ENCODE measurements at regions not wholly inside any gene's neighbourhood (a gene's known extent, or its start where the extent isn't known, plus 50 kb on each side); places are given as distances from the start of the nearest gene placed in this dataset.
"Not testable (repeated sequence)": the region's sequence is repeated elsewhere in the genome, so short reads cannot be mapped to it uniquely, and the experiment has no call there.

DNA sequence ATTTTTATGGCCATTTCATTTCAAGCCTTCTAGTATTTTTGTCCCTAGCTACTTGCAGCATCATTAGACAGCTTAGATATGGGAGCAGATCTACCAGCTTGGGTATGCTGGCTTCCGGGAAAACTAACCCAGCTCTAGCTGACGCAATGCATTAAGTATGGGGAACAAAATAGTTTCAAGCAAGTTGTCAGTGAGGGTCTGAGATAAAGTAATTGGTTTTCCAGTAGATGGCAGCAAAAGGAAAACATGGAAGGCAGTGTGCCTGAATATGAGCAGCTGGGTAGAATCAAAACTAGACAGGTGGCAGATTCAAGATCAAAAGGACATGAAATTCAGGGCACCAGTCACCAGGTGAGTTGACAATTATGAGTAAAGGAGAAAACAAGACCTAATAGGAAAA, 340.9 kb upstream of the CTSO start:
- Histone ChIP-seq H3K9me3 (no peaks in the 10 kb centered on the region), H3K27me3 (no peaks in the 10 kb centered on the region), H3K36me3 (no peaks in the 10 kb centered on the region), H3K27ac (replicated peaks in 1 of 4) (no peak overlapping the region), H3K4me1 (peaks cover 11 to 23% (median 18%) of the 10 kb centered on the region in 4 donors), H3K4me3 (no peak overlapping the region)
- intact Hi-C loops (cut with DNase I), result no loop called here
- DNase-seq (ENCODE audit: extremely low spot score), result no peak
- no peak for TF ChIP-seq POLR2AphosphoS5 (IDR thresholded peaks at IDR 0.05)
- TF ChIP-seq, protein P1, sequence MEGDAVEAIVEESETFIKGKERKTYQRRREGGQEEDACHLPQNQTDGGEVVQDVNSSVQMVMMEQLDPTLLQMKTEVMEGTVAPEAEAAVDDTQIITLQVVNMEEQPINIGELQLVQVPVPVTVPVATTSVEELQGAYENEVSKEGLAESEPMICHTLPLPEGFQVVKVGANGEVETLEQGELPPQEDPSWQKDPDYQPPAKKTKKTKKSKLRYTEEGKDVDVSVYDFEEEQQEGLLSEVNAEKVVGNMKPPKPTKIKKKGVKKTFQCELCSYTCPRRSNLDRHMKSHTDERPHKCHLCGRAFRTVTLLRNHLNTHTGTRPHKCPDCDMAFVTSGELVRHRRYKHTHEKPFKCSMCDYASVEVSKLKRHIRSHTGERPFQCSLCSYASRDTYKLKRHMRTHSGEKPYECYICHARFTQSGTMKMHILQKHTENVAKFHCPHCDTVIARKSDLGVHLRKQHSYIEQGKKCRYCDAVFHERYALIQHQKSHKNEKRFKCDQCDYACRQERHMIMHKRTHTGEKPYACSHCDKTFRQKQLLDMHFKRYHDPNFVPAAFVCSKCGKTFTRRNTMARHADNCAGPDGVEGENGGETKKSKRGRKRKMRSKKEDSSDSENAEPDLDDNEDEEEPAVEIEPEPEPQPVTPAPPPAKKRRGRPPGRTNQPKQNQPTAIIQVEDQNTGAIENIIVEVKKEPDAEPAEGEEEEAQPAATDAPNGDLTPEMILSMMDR (IDR thresholded peaks at IDR 0.05), result peak in 2 of 3 experiments; percentile 10 to 20
- WGBS, result 42% methylated on average over 2 of the region's 2 CpGs

- WGBS, result 59% methylated on average over 1 of the region's 1 CpG
- peaks cover 8 to 20% (median 14%) of the 10 kb centered on the region in 4 donors for H3K4me1 ChIP-seq
- no peak for TF ChIP-seq POLR2AphosphoS5 (IDR thresholded peaks at IDR 0.05)
- TF ChIP-seq, protein P1 (IDR thresholded peaks at IDR 0.05), result no peak
- TF ChIP-seq EP300 (IDR thresholded peaks at IDR 0.05), result no peak
- TF ChIP-seq POLR2A (IDR thresholded peaks at IDR 0.05; ENCODE audit: low read depth), result no peak
- H3K27me3 ChIP-seq, result no peaks in the 10 kb centered on the region
- no peak for DNase-seq (ENCODE audit: extremely low spot score)
- H3K36me3 ChIP-seq, result no peaks in the 10 kb centered on the region
- H3K4me3 ChIP-seq, result no peak overlapping the region
- intact Hi-C loops (cut with DNase I), result no loop called here
- H3K27ac ChIP-seq (replicated peaks in 1 of 4), result no peak overlapping the region
- no peaks in the 10 kb centered on the region for H3K9me3 ChIP-seq
These were observed 340.1 kb upstream of the CTSO start for GRCh38 chr4:156293657-156294297.

DNA sequence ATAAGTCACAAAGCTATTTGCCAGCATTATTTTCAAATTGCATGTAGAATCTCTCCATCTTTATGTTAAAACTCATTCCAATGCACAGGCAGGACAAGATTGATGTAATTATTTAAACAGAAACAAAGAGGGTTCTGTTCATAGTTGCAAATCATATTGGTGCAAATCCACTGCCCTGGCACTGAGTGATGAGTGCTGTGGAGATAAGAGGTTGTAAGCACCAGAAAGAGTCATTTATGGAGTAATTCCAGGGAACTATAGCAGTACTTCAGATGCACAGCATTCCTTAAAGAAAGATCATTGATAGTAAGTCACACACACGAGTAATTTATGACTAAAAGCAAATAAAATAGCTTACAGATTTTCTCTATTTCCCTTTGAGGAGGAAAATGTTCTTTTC, 337.7 kb upstream of the CTSO start:
- TF ChIP-seq EP300 (IDR thresholded peaks at IDR 0.05), result no peak
- TF ChIP-seq, protein P1 (IDR thresholded peaks at IDR 0.05), result no peak
- no peak for TF ChIP-seq POLR2A (IDR thresholded peaks at IDR 0.05; ENCODE audit: low read depth)
- TF ChIP-seq POLR2AphosphoS5 (IDR thresholded peaks at IDR 0.05), result no peak
- Histone ChIP-seq H3K27me3 (no peaks in the 10 kb centered on the region), H3K4me3 (no peak overlapping the region), H3K9me3 (no peaks in the 10 kb centered on the region), H3K4me1 (peaks cover 0 to 8% (median 7%) of the 10 kb centered on the region in 4 donors), H3K36me3 (no peaks in the 10 kb centered on the region), H3K27ac (replicated peaks in 1 of 4) (no peak overlapping the region)
- intact Hi-C loops (cut with DNase I), result no loop called here
- WGBS, result 31% methylated on average over 1 of the region's 1 CpG
- no peak for DNase-seq (ENCODE audit: extremely low spot score)

- H3K27me3 ChIP-seq, result no peaks in the 10 kb centered on the region
- no peak overlapping the region for H3K27ac ChIP-seq (replicated peaks in 1 of 4)
- no peak for DNase-seq (ENCODE audit: extremely low spot score)
- H3K4me1 ChIP-seq, result peaks cover 0 to 8% (median 7%) of the 10 kb centered on the region in 4 donors
- intact Hi-C loops (cut with DNase I), result no loop called here
- no peaks in the 10 kb centered on the region for H3K36me3 ChIP-seq
- TF ChIP-seq EP300 (IDR thresholded peaks at IDR 0.05), result no peak
- TF ChIP-seq, protein P1 (IDR thresholded peaks at IDR 0.05), result no peak
- no peak for TF ChIP-seq POLR2AphosphoS5 (IDR thresholded peaks at IDR 0.05)
- TF ChIP-seq POLR2A (IDR thresholded peaks at IDR 0.05; ENCODE audit: low read depth), result no peak
- no peaks in the 10 kb centered on the region for H3K9me3 ChIP-seq
- H3K4me3 ChIP-seq, result no peak overlapping the region
- 69% methylated on average over 2 of the region's 2 CpGs for WGBS
These were observed 337.1 kb upstream of the CTSO start for GRCh38 chr4:156290811-156291210.

GRCh38 chr4:156290026-156290425, 336.4 kb upstream of the CTSO start:
- WGBS, result 88% methylated on average over 18 of the region's 19 CpGs
- H3K36me3 ChIP-seq; DNase-seq (ENCODE audit: extremely low spot score); intact Hi-C loops (cut with DNase I); H3K27ac ChIP-seq (replicated peaks in 1 of 4); H3K4me3 ChIP-seq; H3K27me3 ChIP-seq; H3K4me1 ChIP-seq; H3K9me3 ChIP-seq: not testable (repeated sequence)

All from esophagus muscularis mucosa (tissue), 4 donors.